ENCODE measurements at regions not wholly inside any gene's neighbourhood (a gene's known extent, or its start where the extent isn't known, plus 50 kb on each side); places are given as distances from the start of the nearest gene placed in this dataset.

- Histone ChIP-seq H3K9me3 (ENCODE audit: control insufficient read depth, insufficient read depth, low read depth, low read length) (no peaks in the 10 kb centered on the region), H3K27ac (ENCODE audit: extremely low read depth, low read depth, low read length) (no peak overlapping the region), H3K36me3 (ENCODE audit: control insufficient read depth in 2 of 2, insufficient read depth in 1 of 2, low read length in 2 of 2) (no peaks in the 10 kb centered on the region), H3K4me3 (ENCODE audit: low read depth, low read length) (no peak overlapping the region), H3K4me1 (ENCODE audit: control insufficient read depth, insufficient read depth, low read length) (no peaks in the 10 kb centered on the region)
- CTCF ChIA-PET, result interaction anchor here (0.6 kb wide), 1 partner anchor 196 kb away, joined by 3 read pairs; no protein-coding TSS in a partner anchor
- POLR2A ChIA-PET, result no interaction called here
- TF ChIP-seq ZNF571 (tag by site-specific recombination; IDR thresholded peaks at IDR 0.05) (no peak), SP2 (tag by site-specific recombination; IDR thresholded peaks at IDR 0.05) (no peak), ZNF202 (tag by site-specific recombination; IDR thresholded peaks at IDR 0.05; ENCODE audit: borderline replicate concordance) (no peak)
Observed at GRCh38 chr10:107545717-107546116, 381.2 kb upstream of the SORCS1 start.

- TF ChIP-seq ZNF626 (tag by site-specific recombination; IDR thresholded peaks at IDR 0.05), result no peak
- ChIA-PET POLR2A (no interaction called here), CTCF (interaction anchor here (0.6 kb wide), 2 partner anchors 197 to 321 kb away, joined by 3 read pairs; no protein-coding TSS in a partner anchor)
- Histone ChIP-seq H3K36me3 (ENCODE audit: control insufficient read depth in 2 of 2, insufficient read depth in 1 of 2, low read length in 2 of 2) (no peaks in the 10 kb centered on the region), H3K4me3 (ENCODE audit: low read depth, low read length) (no peak overlapping the region), H3K9me3 (ENCODE audit: control insufficient read depth, insufficient read depth, low read depth, low read length) (no peaks in the 10 kb centered on the region), H3K4me1 (ENCODE audit: control insufficient read depth, insufficient read depth, low read length) (no peaks in the 10 kb centered on the region), H3K27ac (ENCODE audit: extremely low read depth, low read depth, low read length) (no peak overlapping the region)
Observed at GRCh38 chr10:107544706-107545520, 380.4 kb upstream of the SORCS1 start.

- Histone ChIP-seq H3K4me1 (ENCODE audit: control insufficient read depth, insufficient read depth, low read length) (no peaks in the 10 kb centered on the region), H3K9me3 (ENCODE audit: control insufficient read depth, insufficient read depth, low read depth, low read length) (no peaks in the 10 kb centered on the region), H3K4me3 (ENCODE audit: low read depth, low read length) (no peak overlapping the region), H3K27ac (ENCODE audit: extremely low read depth, low read depth, low read length) (no peak overlapping the region), H3K36me3 (ENCODE audit: control insufficient read depth in 2 of 2, insufficient read depth in 1 of 2, low read length in 2 of 2) (no peaks in the 10 kb centered on the region)
- TF ChIP-seq ZNF121 (tag by site-specific recombination; IDR thresholded peaks at IDR 0.05) (no peak), ZBTB8A (tag by site-specific recombination; IDR thresholded peaks at IDR 0.05) (no peak), ZNF362 (tag by site-specific recombination; IDR thresholded peaks at IDR 0.05) (no peak), ZNF274 (IDR thresholded peaks at IDR 0.05; ENCODE audit: low read length) (no peak), ZNF274 (tag by site-specific recombination; IDR thresholded peaks at IDR 0.05; ENCODE audit: borderline replicate concordance) (no peak), YY1 (tag by site-specific recombination; IDR thresholded peaks at IDR 0.05) (no peak), ZIC2 (tag by site-specific recombination; IDR thresholded peaks at IDR 0.05) (no peak), ZNF658 (tag by site-specific recombination; IDR thresholded peaks at IDR 0.05) (no peak), ZBTB11 (tag by site-specific recombination; conservative IDR thresholded peaks at IDR 0.05; ENCODE audit: low read depth) (no peak), ZNF558 (tag by site-specific recombination; IDR thresholded peaks at IDR 0.05) (no peak), ZNF571 (tag by site-specific recombination; IDR thresholded peaks at IDR 0.05) (no peak), INSM2 (tag by site-specific recombination; IDR thresholded peaks at IDR 0.05) (no peak), ZNF621 (tag by site-specific recombination; IDR thresholded peaks at IDR 0.05) (no peak), HIC1 (tag by site-specific recombination; IDR thresholded peaks at IDR 0.05) (no peak), KLF8 (tag by site-specific recombination; IDR thresholded peaks at IDR 0.05) (no peak)
- POLR2A ChIA-PET, result no interaction called here
- CTCF ChIA-PET, result no interaction called here
Observed at GRCh38 chr10:107542607-107543006, 378.1 kb upstream of the SORCS1 start.
